Parathyroid adenoma (tissue), 2 donors: ENCODE measurements at regions not wholly inside any gene's neighbourhood (a gene's known extent, or its start where the extent isn't known, plus 50 kb on each side); places are given as distances from the start of the nearest gene placed in this dataset.

Source experiments
- H2AFZ ChIP-seq: fragments of 300-600 bp; sonication (generic); one replicate; pipeline ENCODE4 v1.7.0; 2017; ENCODE audit warnings: antibody characterized with exemption, mild to moderate bottlenecking
- H3K27ac ChIP-seq: fragments of 300-600 bp; sonication (generic); one replicate; pipeline ENCODE4 v1.7.0; 2017
- H3K27me3 ChIP-seq: fragments of 300-600 bp; sonication (generic); one replicate; pipeline ENCODE4 v1.7.0; 2017; ENCODE audit warnings: low read length; ENCODE audit not compliant: control insufficient read depth, insufficient read depth
- H3K36me3 ChIP-seq: fragments of 300-600 bp; sonication (generic); one replicate; pipeline ENCODE4 v1.7.0; 2017; ENCODE audit warnings: low read length; ENCODE audit not compliant: control insufficient read depth, insufficient read depth
- H3K4me1 ChIP-seq: fragments of 300-600 bp; sonication (generic); one replicate; pipeline ENCODE4 v1.7.0; 2017; ENCODE audit warnings: control low read depth
- H3K4me2 ChIP-seq: fragments of 300-600 bp; sonication (generic); one replicate; pipeline ENCODE4 v1.7.0; 2017; ENCODE audit warnings: low read length
- H3K4me3 ChIP-seq: fragments of 300-600 bp; sonication (generic); one replicate; pipeline ENCODE4 v1.7.0; 2017; ENCODE audit warnings: low read depth, low read length
- H3K79me2 ChIP-seq: fragments of 300-600 bp; sonication (generic); one replicate; pipeline ENCODE4 v1.7.0; 2017; ENCODE audit warnings: control low read depth
- H3K9ac ChIP-seq: fragments of 300-600 bp; sonication (generic); one replicate; pipeline ENCODE4 v1.7.0; 2017; ENCODE audit warnings: mild to moderate bottlenecking
- H3K9me3 ChIP-seq: fragments of 300-600 bp; sonication (generic); one replicate; pipeline ENCODE4 v1.7.0; 2017; ENCODE audit warnings: low read length; ENCODE audit not compliant: control insufficient read depth
- TF ChIP-seq, protein P1 (sequence below): fragments of 300-600 bp; sonication (generic); IDR thresholded peaks from one replicate; pipeline ENCODE4 v1.7.0; 2017; ENCODE audit warnings: antibody characterized with exemption, mild to moderate bottlenecking
- donor health status: primary hyperparathyroidism.

DNA sequence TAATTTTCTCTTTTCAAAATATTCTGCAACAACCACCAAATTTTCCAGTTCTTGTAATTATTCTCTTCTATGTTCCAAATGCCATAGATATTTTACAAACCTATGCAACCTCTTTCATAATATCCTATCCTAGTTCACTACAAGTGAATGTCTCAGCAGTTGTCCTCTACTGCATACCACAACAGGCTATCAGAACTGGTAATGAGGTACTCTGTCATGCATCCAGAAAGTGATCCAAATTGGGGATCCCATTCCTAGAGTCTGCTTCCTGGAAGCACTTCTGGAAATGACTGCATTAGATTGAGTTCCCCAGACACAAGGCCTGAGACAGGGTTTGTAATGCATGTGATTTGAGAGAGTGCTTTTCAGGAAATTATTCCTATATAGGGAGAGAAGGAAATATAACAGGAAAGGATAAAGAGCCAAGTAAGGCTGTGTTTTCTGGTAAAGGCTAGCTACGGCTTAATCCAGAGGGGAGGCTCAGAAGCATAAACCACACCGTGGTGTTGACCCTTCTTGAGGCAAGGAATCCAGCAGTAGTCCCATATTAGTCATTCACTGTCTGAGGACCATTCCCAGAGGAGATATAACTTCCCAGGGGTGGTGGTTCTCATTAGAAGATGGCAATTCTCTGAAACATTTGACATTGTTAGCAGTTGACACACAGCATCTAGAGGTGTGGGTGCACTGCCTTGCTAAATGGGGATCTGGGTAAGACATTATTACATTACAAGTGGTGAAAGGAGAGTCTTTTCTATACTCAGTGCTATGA lies 80.3 kb upstream of the FST start:
- Histone ChIP-seq H3K27me3 (no peaks in the 10 kb centered on the region), H3K9ac (no peak overlapping the region), H3K36me3 (no peaks in the 10 kb centered on the region), H3K4me3 (no peak overlapping the region), H3K4me2 (no peak overlapping the region), H3K27ac (no peak overlapping the region), H3K79me2 (no peaks in the 10 kb centered on the region), H3K9me3 (no peaks in the 10 kb centered on the region), H3K4me1 (no peaks in the 10 kb centered on the region), H2AFZ (no peak overlapping the region)
- TF ChIP-seq, protein P1, sequence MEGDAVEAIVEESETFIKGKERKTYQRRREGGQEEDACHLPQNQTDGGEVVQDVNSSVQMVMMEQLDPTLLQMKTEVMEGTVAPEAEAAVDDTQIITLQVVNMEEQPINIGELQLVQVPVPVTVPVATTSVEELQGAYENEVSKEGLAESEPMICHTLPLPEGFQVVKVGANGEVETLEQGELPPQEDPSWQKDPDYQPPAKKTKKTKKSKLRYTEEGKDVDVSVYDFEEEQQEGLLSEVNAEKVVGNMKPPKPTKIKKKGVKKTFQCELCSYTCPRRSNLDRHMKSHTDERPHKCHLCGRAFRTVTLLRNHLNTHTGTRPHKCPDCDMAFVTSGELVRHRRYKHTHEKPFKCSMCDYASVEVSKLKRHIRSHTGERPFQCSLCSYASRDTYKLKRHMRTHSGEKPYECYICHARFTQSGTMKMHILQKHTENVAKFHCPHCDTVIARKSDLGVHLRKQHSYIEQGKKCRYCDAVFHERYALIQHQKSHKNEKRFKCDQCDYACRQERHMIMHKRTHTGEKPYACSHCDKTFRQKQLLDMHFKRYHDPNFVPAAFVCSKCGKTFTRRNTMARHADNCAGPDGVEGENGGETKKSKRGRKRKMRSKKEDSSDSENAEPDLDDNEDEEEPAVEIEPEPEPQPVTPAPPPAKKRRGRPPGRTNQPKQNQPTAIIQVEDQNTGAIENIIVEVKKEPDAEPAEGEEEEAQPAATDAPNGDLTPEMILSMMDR: no peak

DNA sequence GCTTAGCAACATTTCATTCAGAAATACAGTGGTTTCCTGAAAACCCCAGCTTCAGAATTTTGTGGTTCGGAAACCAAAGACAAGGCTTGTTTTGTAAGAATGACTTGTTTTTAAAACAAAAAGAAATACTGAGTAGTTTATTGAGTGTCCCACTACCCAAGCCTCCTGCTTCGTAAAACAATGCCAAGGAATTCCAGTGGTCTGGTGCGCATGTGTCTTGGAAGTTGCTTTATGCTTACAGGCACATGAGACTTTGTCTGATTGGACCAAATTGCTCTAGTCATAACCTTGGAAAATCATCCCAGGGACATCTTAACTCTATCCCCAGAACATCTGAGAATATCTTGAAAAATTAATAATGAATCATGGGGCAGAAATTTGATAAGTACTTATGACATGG lies 77.1 kb upstream of the FST start:
- no peak overlapping the region for H3K4me2 ChIP-seq
- H3K36me3 ChIP-seq: no peaks in the 10 kb centered on the region
- no peak overlapping the region for H3K9ac ChIP-seq
- H3K79me2 ChIP-seq: no peaks in the 10 kb centered on the region
- H3K4me3 ChIP-seq: no peak overlapping the region
- no peaks in the 10 kb centered on the region for H3K9me3 ChIP-seq
- TF ChIP-seq, protein P1: no peak
- H2AFZ ChIP-seq: no peak overlapping the region
- H3K27ac ChIP-seq: no peak overlapping the region
- no peaks in the 10 kb centered on the region for H3K4me1 ChIP-seq
- H3K27me3 ChIP-seq: no peaks in the 10 kb centered on the region

DNA sequence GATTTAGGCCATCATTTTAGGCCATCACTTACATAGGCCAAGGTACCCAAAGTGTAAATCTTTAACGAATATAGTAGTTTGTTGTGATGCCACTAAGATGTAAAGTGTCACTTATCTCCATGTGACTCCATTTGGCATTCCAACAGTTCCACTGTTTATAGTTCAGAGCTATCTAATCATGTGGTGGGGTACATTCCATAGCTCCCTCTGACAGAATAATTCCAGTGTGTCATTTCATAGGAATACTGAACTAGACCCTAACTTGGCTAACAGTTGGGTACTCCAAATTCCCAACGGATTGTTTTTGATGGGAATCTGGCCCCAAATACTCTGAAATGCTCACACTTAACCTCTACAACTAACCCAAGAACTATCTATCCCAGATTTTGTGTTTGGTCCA lies 76.7 kb upstream of the FST start:
- no peak overlapping the region for H3K9ac ChIP-seq
- H3K36me3 ChIP-seq: no peaks in the 10 kb centered on the region
- no peak overlapping the region for H3K27ac ChIP-seq
- H3K27me3 ChIP-seq: no peaks in the 10 kb centered on the region
- H3K79me2 ChIP-seq: no peaks in the 10 kb centered on the region
- no peak overlapping the region for H3K4me2 ChIP-seq
- no peak overlapping the region for H2AFZ ChIP-seq
- TF ChIP-seq, protein P1: no peak
- no peak overlapping the region for H3K4me3 ChIP-seq
- H3K4me1 ChIP-seq: no peaks in the 10 kb centered on the region
- H3K9me3 ChIP-seq: no peaks in the 10 kb centered on the region

DNA sequence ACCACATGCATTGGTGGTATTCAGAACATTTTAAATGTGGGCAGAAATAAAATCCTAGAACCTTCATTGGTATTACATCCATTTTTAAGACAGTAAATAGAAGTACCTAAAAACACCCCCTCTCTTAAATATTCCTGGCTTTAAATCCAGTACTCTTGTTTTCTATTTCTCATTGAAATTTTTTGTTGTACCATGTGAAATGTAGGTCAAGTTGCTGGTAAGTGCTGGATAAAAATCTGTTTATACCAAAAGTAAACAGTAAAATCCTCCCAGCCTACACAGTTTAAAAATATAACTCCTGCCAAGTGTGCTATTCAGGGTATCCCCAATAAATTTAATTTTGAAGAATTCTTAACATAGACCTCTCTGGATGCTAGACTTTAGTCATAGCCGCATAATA lies 75.0 kb upstream of the FST start:
- Histone ChIP-seq H3K4me3 (no peak overlapping the region), H3K79me2 (no peaks in the 10 kb centered on the region), H3K4me1 (no peaks in the 10 kb centered on the region), H2AFZ (no peak overlapping the region), H3K27me3 (no peaks in the 10 kb centered on the region), H3K27ac (no peak overlapping the region), H3K36me3 (no peaks in the 10 kb centered on the region), H3K4me2 (no peak overlapping the region), H3K9ac (no peak overlapping the region), H3K9me3 (no peaks in the 10 kb centered on the region)
- TF ChIP-seq, protein P1: no peak
